ENCODE measurements at regions not wholly inside any gene's neighbourhood (a gene's known extent, or its start where the extent isn't known, plus 50 kb on each side); places are given as distances from the start of the nearest gene placed in this dataset.
"Not testable (repeated sequence)": the region's sequence is repeated elsewhere in the genome, so short reads cannot be mapped to it uniquely, and the experiment has no call there.

DNA sequence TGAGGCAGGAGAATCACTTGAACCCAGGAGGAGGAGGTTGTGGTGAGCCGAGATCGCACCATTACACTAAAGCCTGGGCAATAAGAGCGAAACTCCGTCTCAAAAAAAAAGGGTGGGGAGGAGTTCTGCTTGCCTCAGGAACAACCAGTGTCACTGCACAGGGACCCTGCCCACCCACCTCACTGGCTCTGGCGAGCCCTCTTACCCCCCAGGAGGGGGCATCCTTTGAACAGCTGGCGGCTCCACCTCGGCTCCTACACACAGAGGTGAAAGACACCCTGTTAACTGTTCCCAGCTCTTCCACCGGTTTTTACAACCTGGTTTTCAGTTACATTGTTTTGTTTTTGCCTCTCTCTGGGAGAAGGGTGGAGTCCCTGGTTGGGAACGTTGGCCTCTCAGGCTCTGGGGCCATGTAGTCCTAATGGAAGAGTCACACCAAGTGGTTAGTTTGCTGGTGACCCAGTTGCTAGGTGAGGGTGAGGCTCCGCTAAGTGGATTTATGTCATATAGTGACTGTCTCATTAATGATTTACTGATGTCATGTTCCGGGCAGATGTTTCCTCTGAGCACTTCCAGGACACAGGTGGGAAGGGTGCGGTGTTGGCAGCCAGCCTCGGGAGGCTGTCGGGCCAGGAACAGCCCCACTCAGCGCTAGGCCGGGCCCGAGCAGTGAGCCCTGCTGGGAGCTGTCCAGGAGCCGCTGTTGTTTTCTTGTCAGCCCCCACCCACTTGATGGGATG lies 120.6 kb upstream of the TPTE start:
- 49 to 76% methylated on average over 7 to 18 of the region's 18 CpGs for WGBS, 2 donors (ENCODE audit: low coverage in 1 of 2)
- peak; percentile 14 for ATAC-seq
- not testable (repeated sequence) for H3K36me3 ChIP-seq, H3K4me3 ChIP-seq, H3K27me3 ChIP-seq, H3K27ac ChIP-seq, H3K4me1 ChIP-seq
- H3K9me3 ChIP-seq = peaks cover 0 to 49% (median 0%) of the 10 kb centered on the region in 3 donors

DNA sequence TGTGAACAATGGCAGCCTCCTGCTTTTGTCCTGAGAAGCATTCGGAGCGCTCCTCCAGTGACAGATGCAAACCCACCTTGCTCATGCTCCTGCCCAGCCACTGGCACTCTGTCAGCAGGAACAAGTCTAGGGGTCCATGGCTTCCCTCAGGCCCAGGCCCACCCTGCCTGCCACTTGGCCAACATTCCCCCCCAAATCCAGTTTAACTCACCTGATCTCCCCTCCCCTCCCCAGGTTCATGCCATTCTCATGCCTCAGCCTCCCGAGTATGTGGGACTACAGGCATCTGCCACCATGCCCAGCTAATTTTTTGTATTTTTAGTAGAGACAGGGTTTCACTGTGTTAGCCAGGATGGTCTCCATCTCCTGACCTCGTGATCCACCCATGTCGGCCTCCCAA lies 118.9 kb upstream of the TPTE start:
- not testable (repeated sequence) for H3K4me1 ChIP-seq, H3K4me3 ChIP-seq, H3K27ac ChIP-seq, H3K27me3 ChIP-seq, H3K36me3 ChIP-seq
- peaks cover 0 to 50% (median 0%) of the 10 kb centered on the region in 3 donors for H3K9me3 ChIP-seq
- WGBS, 2 donors (ENCODE audit: low coverage in 1 of 2) = 73 to 78% methylated on average over 5 of the region's 5 CpGs
- peak; percentile 5 for ATAC-seq

DNA sequence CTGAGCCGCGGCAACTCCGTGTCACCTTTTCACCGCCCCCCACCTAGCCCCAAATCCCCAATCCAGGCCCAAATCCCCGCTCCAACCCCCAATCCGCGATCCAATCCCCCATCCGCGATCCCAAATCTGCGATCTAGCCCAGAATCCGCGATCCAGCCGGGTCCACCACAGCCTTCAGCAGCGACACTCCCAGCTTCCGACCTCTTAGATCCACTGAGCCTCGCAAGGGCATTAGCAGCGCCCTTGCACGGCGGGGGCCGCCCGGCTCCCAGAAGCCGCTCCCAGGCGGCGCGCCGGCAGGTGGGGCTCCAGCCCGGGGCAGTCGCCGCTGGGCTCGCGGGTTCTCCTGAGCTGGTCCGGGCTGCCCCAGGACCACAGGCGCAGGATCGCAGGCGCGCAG lies 116.1 kb upstream of the TPTE start:
- peaks cover 0 to 50% (median 0%) of the 10 kb centered on the region in 3 donors for H3K9me3 ChIP-seq
- 69 to 72% methylated on average over 30 to 31 of the region's 36 CpGs for WGBS, 2 donors (ENCODE audit: low coverage in 1 of 2)
- H3K4me1 ChIP-seq = not testable (repeated sequence)

DNA sequence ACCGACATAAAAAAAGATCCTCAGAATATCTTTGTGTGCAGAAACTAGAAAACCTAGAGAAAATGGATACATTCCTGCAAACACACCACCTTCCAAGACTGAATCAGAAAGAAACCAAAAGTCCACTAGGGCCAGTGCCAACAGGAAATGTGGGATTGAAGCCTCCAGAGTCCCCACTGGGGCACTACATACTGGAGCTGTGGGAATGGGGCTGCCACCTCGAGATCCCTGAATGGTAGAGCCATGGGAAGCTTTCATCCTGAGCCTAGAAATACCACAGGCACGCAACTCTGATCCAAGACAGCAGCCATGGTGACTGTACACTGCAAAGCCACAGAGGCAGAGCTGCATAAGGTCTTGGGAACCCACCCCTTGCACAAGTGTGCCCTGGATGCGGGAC lies 111.6 kb upstream of the TPTE start:
- H3K9me3 ChIP-seq = peaks cover 0 to 28% (median 0%) of the 10 kb centered on the region in 3 donors
- 33 to 58% methylated on average over 2 to 3 of the region's 4 CpGs for WGBS, 2 donors (ENCODE audit: low coverage in 1 of 2)
- not testable (repeated sequence) for H3K4me3 ChIP-seq, ATAC-seq, H3K27me3 ChIP-seq, H3K36me3 ChIP-seq, H3K27ac ChIP-seq, H3K4me1 ChIP-seq

More for the DNA sequence above, 116.1 kb upstream of the TPTE start:
- not testable (repeated sequence) for H3K27me3 ChIP-seq, H3K36me3 ChIP-seq, H3K27ac ChIP-seq, ATAC-seq, H3K4me3 ChIP-seq

DNA sequence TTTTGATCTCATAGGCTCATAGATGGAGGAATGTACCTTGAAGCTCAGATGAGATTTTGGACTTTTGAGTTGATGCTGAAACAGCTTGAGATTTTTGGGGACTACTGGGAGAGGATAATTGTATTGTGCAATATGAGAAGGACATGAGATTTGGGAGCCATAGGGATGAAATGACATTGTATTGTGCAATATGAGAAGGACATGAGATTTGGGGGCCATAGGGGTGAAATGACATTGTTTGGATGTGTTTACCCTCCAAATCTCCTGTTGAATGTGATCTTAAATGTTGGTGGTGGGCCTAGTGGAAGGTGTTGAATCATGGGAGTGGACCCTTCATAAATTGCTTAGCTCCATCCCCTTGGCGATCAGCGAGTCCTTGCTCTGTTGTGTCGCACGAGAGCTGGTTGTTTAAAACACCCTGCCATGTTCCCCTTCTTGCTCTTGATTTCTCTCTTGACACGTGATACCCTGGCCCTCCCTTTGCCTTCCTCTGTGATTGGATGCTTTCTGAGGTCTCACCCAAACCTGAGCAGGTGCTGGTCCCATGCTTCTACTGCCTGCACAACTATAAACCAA lies 110.9 kb upstream of the TPTE start:
- 63 to 66% methylated on average over 5 of the region's 5 CpGs for WGBS, 2 donors (ENCODE audit: low coverage in 1 of 2)
- H3K4me1 ChIP-seq = not testable (repeated sequence)

DNA sequence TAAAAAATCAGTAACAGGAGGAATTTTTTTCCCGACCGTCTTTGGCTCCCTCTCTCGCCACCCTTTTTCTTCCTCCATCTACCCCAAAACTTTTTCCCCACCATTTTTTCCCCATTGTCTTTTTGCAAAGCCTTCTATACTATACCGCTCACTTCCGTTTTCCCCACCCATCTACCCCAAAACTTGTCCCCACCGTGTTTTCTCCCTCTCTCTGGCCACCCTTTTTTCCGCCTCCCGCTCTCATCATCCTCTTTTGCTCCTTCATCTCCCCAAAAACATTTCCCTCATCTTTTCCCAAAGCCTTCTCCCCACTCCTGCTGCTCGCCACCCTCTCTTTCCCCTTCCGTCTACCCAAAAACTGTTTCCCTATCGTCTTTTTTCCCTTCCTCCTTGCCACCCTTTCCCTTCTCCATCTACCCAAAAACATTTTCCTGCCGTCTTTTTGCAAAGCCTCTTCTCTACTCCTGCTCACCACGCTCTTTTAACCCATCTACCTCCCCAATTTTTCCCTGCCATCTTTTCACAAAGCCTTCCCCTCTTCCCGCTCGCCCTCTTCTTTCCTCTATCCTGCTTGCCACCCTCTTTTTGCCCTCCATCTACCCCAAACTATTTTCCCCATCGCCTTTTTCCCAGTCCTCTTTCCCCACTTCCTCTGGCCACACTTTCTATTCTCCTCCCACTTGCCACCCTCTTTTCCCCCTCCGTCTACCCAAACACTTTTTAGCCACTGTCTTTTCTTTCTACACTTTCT lies 109.4 kb upstream of the TPTE start:
- not testable (repeated sequence) for ATAC-seq, H3K36me3 ChIP-seq, H3K4me3 ChIP-seq, H3K27me3 ChIP-seq, H3K4me1 ChIP-seq, H3K27ac ChIP-seq
- H3K9me3 ChIP-seq = peaks cover 0 to 30% (median 0%) of the 10 kb centered on the region in 3 donors
- 68 to 73% methylated on average over 16 to 17 of the region's 17 CpGs for WGBS, 2 donors (ENCODE audit: low coverage in 1 of 2)

More for the DNA sequence above, 110.9 kb upstream of the TPTE start:
- not testable (repeated sequence) for ATAC-seq, H3K36me3 ChIP-seq, H3K4me3 ChIP-seq, H3K27ac ChIP-seq, H3K27me3 ChIP-seq
- H3K9me3 ChIP-seq = peaks cover 0 to 28% (median 0%) of the 10 kb centered on the region in 3 donors

DNA sequence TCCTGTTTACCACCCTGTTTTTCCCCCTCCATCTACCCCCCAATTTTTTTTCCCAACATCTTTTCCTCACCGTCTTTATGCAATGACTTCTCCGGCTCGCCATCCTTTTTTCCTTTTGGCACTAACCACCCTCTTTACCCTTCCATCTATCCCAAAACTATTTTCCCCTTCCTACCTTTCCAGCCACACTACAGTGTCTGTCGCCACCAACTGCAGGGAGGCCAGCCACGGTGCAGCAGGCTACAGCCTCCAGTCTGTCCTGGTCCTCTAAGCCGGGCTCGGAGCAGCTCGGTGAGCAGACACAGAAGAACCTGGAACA lies 108.5 kb upstream of the TPTE start:
- H3K4me1 ChIP-seq, ATAC-seq: not testable (repeated sequence)
- 82 to 96% methylated on average over 3 to 8 of the region's 8 CpGs for WGBS, 2 donors (ENCODE audit: low coverage in 1 of 2)

DNA sequence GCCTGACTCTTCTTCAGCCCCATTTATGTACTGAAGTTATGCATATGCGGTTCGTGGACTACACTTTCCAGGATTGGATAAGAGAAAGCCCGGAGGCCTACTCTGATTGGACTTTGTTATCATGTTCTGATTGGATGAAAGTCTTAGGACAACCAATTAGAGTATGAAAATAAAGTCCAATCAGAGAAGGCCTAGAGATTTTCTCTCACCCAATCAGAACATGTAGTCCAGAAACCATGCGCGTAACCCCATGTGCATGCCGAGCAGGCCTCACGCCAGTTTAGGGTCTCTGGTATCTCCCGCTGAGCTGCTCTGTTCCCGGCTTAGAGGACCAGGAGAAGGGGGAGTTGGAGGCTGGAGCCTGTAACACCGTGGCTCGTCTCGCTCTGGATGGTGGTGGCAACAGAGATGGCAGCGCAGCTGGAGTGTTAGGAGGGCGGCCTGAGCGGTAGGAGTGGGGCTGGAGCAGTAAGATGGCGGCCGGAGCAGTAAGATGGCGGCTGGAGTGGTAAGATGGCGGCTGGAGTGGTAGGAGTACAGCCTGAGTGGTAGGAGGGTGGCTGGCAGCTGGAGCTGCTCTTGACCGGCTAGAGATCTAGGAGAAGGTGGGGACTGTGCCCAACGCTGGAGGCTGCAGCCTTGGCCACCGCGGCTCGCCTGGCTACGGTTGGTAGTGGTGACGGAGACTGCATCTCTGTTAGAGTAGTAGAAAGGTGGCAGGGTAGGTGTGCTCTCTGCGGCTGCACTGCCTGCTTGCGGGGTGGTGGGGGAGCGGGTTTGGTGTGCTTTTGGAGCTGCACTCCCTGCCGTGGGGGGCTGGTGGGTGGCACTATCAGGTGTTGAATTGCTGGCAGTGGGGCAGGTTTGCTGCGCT lies 107.9 kb upstream of the TPTE start:
- H3K9me3 ChIP-seq = peaks cover 0 to 30% (median 0%) of the 10 kb centered on the region in 3 donors
- not testable (repeated sequence) for H3K27me3 ChIP-seq, ATAC-seq, H3K4me3 ChIP-seq, H3K4me1 ChIP-seq, H3K27ac ChIP-seq, H3K36me3 ChIP-seq
- 79 to 85% methylated on average over 18 to 29 of the region's 31 CpGs for WGBS, 2 donors (ENCODE audit: low coverage in 1 of 2)

More for the DNA sequence above, 108.5 kb upstream of the TPTE start:
- peaks cover 0 to 30% (median 0%) of the 10 kb centered on the region in 3 donors for H3K9me3 ChIP-seq
- not testable (repeated sequence) for H3K27me3 ChIP-seq, H3K27ac ChIP-seq, H3K36me3 ChIP-seq, H3K4me3 ChIP-seq

DNA sequence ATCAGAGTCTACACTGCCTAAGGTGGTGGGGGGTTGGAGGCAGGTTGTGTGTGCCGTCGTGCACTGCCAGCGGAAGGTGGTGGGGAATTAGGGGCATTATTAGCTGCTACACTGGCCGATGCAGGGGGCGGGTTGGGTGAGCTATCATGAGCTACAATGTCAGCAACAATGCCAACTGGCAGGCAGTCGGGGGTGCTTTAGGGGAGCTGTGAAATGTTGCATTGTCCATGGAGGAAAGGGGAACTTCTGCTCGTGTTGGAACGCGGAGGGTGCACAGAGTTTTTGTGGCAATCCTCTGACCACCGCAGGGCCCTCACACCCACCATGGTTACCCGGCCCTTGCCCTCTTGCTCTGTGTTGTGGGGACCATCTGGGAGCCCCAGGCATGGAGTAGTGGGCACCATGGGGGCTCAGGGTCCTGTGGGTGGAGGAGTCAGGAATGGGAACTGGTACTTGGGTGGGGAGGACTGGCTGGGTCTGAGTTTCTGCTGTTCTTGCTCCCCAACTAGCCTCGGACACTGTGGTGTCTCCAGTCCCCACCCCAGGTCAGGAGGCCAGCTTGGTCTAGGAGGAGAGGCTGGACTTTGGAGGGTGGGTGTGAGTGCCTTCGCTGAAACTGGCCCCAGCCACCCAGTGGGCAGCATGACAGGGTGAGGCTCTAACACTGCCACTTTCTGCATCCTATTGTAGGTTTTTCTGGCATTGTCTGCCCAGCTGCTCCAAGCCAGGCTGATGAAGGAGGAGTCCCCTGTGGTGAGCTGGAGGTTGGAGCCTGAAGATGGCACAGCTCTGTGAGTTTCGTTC lies 107.1 kb upstream of the TPTE start:
- not testable (repeated sequence) for H3K4me1 ChIP-seq, H3K36me3 ChIP-seq, H3K4me3 ChIP-seq, ATAC-seq, H3K27me3 ChIP-seq, H3K27ac ChIP-seq
- WGBS, 2 donors (ENCODE audit: low coverage in 1 of 2) = 72 to 82% methylated on average over 3 to 14 of the region's 14 CpGs
- peaks cover 0 to 30% (median 0%) of the 10 kb centered on the region in 3 donors for H3K9me3 ChIP-seq

DNA sequence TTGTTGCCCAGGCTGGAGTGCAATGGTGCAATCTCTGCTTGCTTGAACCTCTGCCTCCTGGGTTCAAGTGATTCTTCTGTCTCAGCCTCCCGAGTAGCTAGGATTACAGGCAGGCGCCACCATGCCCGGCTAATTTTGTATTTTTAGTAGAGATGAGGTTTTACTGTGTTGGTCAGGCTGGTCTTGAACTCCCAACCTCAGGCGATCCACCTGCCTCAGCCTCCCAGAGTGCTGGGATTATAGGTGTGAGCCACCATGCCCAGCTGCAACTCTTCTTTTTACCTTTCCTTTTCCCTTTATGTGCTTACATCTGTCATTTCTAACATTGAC lies 106.5 kb upstream of the TPTE start:
- H3K4me3 ChIP-seq, H3K27me3 ChIP-seq, ATAC-seq, H3K4me1 ChIP-seq, H3K36me3 ChIP-seq, H3K27ac ChIP-seq: not testable (repeated sequence)
- peaks cover 0 to 30% (median 0%) of the 10 kb centered on the region in 3 donors for H3K9me3 ChIP-seq
- 76 to 77% methylated on average over 4 of the region's 4 CpGs for WGBS, 2 donors (ENCODE audit: low coverage in 1 of 2)

DNA sequence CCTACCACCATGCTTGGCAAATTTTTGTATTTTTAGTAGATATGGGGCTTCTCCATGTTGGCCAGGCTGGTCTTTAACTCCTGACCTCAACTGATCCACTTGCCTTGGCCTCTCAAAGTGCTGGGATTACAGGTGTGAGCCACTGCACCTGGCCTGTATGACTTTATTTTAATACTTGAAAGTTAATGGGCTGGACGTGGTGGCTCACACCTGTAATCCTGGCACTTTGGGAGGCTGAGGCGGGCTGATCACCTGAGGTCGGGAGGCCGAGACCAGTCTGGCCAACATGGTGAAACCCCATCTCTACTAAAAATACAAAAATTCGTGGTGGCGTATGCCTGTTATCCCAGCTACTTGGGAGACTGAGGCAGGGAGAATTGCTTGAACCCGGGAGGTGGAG lies 105.9 kb upstream of the TPTE start:
- H3K36me3 ChIP-seq, H3K4me1 ChIP-seq, H3K27ac ChIP-seq, H3K27me3 ChIP-seq, H3K4me3 ChIP-seq: not testable (repeated sequence)
- peak; percentile 8 for ATAC-seq
- 59 to 65% methylated on average over 7 of the region's 7 CpGs for WGBS, 2 donors (ENCODE audit: low coverage in 1 of 2)
- H3K9me3 ChIP-seq = peaks cover 0 to 30% (median 0%) of the 10 kb centered on the region in 3 donors

DNA sequence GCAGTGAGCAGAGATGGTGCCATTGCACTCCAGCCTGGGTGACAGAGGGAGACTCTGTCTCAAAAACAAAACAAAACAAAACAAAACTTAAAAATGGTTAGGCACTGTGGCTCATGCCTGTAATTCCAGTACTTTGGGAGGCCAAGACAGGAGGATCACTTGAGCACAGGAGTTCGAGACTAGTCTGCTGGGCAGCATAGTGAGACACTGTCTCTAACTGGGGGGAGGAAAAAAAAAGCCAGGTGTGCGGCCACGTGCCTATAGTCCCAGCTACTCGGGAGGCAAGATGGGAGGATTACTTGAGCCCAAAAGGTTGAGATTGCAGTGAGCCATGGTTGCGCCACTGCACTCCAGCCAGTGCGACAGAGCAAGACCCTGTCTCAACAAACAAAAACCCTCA lies 105.5 kb upstream of the TPTE start:
- not testable (repeated sequence) for H3K4me1 ChIP-seq, H3K36me3 ChIP-seq, H3K27ac ChIP-seq, H3K27me3 ChIP-seq, H3K4me3 ChIP-seq
- peaks cover 0 to 30% (median 0%) of the 10 kb centered on the region in 3 donors for H3K9me3 ChIP-seq
- WGBS, 2 donors (ENCODE audit: low coverage in 1 of 2) = 47 to 48% methylated on average over 6 of the region's 6 CpGs
- peak; percentile 11 for ATAC-seq

Data from gastroesophageal sphincter (tissue), 4 donors.